GM12873 (cell line): ENCODE measurements at regions not wholly inside any gene's neighbourhood (a gene's known extent, or its start where the extent isn't known, plus 50 kb on each side); places are given as distances from the start of the nearest gene placed in this dataset.

Source experiments
- TF ChIP-seq, protein P1 (sequence below): IDR thresholded peaks from 2 replicates; pipeline ENCODE4 v1.5.1; 2012; ENCODE audit warnings: low read depth, mild to moderate bottlenecking, moderate library complexity, low read length, control low read depth; ENCODE audit not compliant: insufficient read depth; ENCODE audit errors: missing control alignments

DNA sequence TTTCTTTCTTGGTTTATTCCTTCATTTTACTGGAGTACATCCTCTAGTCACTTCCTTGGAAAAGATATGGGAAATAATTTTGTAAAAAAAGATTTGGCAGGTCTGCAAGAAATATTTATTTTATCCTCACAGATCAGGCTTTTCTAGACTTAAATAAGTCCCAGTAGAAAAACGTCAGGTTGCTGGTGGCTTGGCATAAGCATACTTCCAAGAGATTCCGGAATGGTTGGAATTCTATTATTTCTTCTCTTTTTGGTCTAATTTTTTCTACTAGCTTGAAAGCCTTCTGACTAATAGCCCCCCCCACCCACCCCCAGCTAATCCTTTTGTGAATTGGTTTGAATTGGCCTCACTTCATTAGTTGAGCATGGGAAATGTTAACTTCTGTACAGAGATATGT lies 147.6 kb downstream of the ZIC5 start:
- TF ChIP-seq, protein P1, sequence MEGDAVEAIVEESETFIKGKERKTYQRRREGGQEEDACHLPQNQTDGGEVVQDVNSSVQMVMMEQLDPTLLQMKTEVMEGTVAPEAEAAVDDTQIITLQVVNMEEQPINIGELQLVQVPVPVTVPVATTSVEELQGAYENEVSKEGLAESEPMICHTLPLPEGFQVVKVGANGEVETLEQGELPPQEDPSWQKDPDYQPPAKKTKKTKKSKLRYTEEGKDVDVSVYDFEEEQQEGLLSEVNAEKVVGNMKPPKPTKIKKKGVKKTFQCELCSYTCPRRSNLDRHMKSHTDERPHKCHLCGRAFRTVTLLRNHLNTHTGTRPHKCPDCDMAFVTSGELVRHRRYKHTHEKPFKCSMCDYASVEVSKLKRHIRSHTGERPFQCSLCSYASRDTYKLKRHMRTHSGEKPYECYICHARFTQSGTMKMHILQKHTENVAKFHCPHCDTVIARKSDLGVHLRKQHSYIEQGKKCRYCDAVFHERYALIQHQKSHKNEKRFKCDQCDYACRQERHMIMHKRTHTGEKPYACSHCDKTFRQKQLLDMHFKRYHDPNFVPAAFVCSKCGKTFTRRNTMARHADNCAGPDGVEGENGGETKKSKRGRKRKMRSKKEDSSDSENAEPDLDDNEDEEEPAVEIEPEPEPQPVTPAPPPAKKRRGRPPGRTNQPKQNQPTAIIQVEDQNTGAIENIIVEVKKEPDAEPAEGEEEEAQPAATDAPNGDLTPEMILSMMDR: no peak

DNA sequence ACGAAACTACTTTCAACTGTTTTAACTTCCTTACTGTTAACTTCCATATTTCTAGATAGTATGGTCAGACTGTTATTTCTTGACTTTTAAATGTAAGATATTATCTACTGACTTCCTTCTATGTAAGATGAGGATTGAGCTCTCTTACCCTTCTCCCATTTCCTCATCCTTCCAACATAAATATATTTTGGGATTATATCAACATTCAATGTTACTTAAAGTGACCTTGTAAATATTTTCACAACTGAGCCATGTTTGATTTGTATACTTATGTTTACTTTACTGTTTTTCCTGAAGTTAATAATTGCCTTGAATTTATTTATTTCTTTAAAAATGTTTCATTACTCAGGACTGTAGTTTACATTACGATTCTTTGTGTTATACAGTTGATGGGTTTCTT lies 148.7 kb downstream of the ZIC5 start:
- TF ChIP-seq, protein P1: no peak

DNA sequence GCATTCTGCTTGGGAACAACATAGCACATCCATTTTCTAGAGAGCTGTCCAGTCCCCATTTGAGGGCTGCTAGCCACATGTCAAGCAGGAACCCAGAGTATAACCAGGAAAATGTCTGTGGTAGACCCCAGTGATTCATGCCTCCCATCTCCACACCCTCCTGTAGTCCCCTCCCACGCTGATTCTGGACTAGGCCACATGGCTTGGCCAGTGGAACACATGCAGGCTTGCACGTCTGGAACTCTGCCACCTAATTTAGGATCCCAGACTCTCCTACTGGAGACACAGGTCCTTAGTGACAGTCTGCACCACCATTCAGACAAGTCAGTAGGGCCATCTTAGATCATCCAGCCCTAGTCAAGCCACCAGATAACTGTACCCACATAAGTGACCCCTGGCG lies 149.8 kb downstream of the ZIC5 start:
- TF ChIP-seq, protein P1: no peak

DNA sequence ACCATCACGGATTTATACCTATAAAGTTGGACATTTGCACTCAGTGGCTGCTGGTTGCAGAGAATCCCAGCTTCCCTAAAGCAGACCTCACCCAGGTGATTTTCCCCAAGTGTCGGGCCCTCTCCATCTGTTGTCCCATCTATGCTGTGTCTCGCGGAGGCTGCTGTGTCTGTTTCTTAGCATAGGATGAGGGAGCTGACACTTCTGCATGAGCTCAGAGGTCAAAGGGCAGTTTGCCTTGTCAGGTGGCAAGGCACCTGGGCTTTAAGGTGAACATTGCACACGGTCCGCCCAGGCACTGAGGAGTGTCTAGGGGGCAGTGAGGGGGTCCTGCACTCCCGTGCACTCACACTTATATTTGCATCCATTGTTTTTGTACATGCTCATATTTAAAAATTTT lies 151.6 kb downstream of the ZIC5 start:
- TF ChIP-seq, protein P1: no peak

DNA sequence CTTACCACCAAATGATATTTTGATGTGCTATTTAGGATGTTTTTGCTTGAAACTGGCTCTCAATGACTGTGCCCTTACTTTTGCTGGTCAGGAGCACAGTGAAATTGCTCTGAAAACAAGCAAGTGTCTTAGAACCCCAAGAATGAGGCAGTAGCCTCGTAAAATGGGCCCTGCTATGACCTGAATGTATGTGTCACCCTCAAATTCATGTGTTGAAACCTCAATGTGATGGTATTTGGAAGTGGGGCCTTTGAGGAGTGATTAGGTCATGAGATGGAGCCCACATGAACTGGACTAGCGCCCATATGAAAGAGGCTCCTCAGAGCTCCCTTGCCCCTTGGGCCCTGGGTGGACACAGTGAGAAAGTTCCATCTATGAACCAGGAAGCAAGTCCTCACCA lies 155.2 kb downstream of the ZIC5 start:
- TF ChIP-seq, protein P1: no peak

DNA sequence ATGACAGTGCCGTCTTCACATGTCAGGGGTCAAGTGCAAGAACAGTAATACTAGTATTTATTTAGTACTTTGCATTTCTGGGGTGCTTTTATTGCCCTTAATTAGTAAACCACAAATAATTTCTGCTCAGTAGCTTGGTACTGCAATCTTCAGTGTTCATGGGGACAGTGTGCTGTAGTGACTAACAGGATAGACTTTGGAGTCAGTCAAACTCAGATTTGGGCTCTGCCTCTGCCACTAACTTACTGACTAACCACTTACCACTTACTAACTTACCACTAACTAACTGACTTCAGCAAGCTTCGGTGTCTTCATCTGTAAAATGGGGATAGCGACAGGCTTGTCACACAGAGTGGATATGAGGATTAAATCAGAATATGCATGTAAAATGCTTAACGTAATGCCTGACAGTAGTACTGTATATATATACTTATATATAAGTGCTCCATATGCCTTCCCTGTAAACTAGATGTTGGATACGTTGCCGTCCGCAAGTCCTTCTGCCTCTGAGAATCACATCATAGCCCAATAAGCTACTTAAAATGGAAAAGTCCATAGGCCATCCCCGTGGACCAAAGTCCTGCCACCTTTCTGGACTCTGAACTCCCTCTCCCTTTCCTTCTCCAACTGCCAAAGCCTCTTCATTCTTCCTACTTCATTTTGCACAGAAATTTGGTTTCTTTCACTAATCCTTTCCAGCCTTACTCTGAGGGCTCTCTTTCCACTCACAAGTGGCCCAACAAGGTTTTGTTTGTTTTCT lies 158.1 kb downstream of the ZIC5 start:
- TF ChIP-seq, protein P1: no peak

DNA sequence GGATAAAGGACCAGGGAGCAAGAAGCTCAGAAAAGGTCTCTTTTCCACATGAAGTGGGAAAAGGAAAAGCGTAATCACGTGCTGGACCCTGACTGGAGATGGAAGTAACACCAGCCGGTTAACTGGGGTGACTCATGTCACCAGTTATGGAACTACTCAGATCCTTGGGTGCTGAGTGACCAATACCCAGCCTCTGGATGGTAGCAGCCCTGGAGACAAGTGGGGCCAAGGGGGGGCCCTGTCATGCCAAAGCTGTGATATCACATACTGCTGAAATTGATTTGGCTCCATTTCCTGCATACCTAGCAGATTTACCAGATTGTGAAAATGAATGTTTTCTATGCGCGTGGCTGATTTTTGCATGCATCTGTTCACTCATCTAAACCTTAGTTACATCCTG lies 158.9 kb downstream of the ZIC5 start:
- TF ChIP-seq, protein P1: no peak
